Stimulated activated CD4-positive, alpha-beta T cell treated with anti-CD3 and anti-CD28 coated beads, Interleukin-15, amount 100 ng/mL, for 1 hour (primary cell): ENCODE measurements at regions not wholly inside any gene's neighbourhood (a gene's known extent, or its start where the extent isn't known, plus 50 kb on each side); places are given as distances from the start of the nearest gene placed in this dataset.
A peak's percentile ranks its signal among the peaks of the same experiment; 100 is the strongest.

ENCODE experiments used
- DNase-seq, 2 donors: peaks; one replicate each; pipeline ENCODE4 v3.0.0-alpha.2; 2020; ENCODE audit warnings: low read depth in 1 of 2, low spot score in 1 of 2

- no peak for DNase-seq
Measured at GRCh38 chr6:56864171-56864616, 90.7 kb upstream of the BEND6 start.

DNA sequence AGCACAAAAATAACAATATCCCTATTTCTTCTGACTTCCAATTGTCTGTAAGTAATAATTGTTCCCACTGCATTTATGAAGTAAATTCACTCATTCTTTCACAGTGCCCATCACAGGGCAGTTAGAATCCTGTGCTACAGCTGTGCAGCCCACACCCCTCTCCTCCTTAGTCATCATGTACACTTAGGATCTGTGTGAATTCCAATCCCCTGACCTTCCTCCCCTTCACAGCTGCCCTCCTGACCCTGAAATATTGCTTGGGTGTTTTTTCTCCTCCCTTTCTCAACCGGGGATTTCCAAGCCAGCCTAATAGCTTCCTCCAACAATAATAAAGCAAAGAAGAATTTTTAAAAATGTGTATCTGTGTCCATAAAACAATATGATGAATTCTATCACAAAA lies 91.5 kb upstream of the BEND6 start:
- DNase-seq = no peak

DNA sequence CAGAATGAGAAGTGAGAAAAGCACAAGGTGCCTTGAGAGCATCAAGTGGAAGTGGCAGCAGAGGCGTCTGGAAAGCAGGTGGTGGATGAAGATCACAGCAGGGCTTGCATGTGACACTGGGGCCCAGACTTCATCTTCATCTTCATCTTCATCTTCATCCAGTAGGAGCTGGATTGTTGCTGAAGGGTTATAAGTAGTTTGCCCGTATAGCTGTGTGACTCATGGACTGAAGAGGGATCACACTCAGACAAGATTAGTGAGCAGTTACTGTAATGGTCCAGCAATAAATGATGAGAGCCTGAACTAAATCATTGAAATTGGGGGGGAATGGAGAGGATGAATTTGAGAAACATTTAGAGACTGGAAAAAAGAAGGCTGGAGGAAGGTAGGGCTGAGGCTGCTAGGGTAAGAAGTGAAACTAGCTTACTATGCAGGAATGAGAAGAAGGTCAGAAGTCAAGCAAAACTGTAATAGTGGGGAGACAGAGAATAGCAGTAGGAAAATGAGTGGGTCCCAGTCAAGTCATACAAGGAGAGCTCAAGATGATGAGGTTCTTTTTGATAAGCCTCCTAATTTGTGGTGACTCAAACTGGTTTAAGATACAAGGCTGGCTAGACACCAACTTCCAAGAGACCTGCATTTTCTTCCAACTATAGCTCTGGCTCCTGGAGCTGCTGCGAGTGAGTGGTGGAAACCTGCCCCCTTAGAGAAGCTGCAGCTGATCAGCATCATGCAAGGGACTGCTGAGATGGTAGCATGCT lies 92.3 kb upstream of the BEND6 start:
- no peak for DNase-seq

- no peak for DNase-seq
Measured at GRCh38 chr6:56860475-56860874, 94.4 kb upstream of the BEND6 start.

DNA sequence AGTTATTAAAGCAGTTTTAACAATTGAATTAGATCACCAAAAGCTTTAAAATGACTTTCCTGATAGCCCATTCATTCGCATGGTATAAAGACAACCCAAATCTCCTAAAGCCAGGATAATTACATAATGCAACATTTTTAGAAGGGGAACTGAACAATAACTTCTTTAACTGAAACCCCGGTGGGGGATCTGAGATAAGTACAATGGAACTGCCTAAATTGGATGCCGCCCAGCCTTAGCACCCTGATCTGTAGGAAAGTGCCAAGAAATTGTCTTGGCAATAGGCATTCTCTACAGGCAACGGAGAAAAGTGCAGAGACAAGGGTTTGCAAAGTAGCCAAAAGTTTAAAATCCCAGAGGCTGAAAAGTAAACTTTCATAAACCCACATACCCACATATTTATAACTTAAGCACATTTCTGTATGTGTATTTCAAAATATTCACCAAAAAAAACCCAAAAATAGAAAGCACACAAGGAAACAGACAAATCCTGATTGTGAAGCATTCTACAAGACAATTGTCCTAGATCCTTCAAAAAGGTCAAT lies 98.8 kb upstream of the BEND6 start:
- DNase-seq = no peak

DNA sequence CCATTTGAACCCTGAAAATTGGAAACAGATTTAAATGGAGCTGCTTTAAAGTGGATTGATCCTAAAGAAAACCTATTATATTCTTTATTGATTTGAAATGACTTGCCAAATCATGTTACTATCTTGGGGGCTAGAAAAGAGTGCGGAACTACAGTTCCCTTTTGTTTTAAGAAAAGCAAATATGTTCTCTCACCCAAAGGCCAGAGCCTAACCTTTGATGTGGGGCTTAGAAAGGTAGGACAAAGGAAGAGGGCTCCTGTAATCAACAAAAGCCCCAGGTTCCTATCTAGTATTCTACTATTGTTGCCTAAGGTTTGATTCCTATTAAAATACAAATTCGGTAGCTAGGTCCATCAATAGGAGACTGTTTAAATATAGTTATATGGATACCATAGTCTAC lies 100.8 kb upstream of the BEND6 start:
- DNase-seq = no peak

DNA sequence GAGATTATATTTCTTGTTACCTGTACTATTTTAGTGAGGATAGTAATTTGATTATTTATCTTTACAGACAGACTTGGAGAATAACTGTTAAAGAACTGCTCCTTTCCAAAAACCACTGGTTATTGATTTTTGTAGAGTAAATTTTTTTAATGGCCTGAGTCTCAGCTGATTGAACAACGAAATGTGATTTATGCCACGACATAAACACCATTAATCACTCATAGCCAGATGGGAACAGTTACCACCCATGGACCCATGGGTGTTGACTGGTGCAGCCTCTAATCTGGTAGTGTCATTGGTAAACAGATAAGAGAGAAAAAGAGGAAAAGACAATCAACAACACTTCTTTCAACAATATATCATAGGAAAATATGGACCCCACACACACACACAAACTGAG lies 101.4 kb upstream of the BEND6 start:
- no peak for DNase-seq

DNA sequence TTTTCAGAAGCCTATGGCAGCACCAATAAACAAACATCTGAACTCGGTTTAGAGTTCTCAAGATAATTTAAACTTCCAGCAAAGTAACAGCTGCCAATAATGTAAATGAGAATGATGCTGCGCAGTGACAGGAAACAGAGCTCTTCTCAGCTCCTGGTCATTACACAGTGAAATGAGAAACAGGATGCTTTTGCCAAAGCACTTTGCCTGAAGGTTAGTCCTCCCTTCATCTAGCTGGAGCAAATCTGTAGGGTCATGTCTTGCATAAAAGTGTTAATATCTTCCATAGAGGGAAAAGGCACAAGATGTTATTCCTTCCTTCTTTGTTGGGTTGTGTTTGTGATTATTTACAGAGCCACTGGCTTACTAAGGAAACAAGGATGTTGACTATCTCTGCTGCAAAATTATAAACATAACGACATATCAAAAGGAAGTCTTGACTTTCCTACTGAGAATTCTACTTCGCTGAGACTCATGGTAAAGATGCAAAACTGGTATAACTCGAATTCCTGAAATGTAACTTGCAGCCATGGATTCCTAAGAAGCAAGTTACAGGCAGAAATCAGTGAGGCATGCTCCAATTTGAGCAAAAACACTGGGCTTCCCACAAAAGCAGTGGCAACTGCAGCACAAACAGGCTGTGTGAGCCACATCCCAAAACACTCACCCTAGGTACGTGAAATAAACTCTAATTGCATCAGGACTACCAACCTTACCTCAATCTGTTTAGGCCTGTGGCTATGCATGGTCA lies 102.5 kb upstream of the BEND6 start:
- no peak for DNase-seq

GRCh38 chr6:56851541-56852259 lies 103.2 kb upstream of the BEND6 start:
- DNase-seq = no peak

GRCh38 chr6:56851074-56851473 lies 103.8 kb upstream of the BEND6 start:
- no peak for DNase-seq

- DNase-seq = no peak
Measured at GRCh38 chr6:56850626-56851025, 104.3 kb upstream of the BEND6 start.

DNA sequence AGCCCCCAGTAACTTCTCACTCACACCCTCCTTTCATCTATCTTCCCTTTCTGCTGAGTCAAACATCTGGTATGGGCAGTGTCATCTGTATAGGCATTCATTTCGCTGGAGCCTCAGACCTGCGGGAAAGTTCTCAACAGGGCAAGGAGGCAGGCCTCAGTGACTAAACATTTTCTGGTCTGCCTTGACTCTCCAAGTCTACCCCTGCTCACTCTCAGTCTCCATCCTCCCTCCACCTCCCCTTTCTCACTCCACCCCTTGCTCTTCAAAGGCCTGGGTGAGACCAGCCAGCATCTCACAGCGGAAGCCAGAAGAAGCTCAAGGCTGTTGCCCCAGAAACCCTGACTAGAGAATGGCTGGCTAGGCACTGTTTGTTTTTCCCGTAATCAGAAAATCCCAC lies 105.0 kb upstream of the BEND6 start:
- DNase-seq = no peak

DNA sequence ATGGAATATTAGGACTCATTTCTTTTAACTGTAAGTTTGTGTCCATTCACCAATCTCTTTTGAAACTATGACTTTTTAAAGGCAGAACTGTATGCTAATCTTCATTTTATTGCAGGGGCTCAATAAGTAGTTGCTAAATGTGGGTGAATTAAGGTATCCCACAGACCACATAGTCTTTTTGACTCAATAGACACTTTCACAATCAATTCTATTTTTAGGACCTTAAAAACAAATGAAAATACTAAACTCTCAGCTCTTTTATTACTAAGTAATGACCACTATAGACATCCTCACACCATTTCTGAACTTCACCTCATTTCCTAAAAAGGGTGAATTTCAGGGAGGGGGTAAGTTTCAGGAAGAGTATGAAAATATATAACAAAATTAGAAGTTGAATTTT lies 106.8 kb upstream of the BEND6 start:
- no peak for DNase-seq

GRCh38 chr6:56845032-56845431 lies 109.9 kb upstream of the BEND6 start:
- no peak for DNase-seq

GRCh38 chr6:56843476-56844349 lies 111.2 kb upstream of the BEND6 start:
- DNase-seq = peak; percentile 25 to 42

- DNase-seq = no peak
Measured at GRCh38 chr6:56842686-56843475, 112.0 kb upstream of the BEND6 start.

DNA sequence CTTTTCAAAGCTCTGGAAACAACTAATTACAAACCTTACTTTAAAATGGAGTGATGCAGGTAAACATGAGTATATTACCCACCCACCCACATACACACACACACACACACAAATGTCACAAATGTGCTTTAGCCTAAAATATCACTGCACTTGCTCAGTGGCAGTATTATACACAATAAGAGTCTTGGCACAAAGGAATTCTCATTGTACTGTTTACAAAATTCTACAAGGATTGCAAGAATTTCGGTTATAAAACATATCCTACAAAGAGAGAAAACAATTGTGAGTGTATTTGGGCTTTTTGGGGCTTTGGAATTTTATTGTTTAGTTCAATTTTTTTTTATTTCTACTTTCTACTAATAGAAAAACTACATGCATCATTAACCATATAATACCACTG lies 113.2 kb upstream of the BEND6 start:
- no peak for DNase-seq

DNA sequence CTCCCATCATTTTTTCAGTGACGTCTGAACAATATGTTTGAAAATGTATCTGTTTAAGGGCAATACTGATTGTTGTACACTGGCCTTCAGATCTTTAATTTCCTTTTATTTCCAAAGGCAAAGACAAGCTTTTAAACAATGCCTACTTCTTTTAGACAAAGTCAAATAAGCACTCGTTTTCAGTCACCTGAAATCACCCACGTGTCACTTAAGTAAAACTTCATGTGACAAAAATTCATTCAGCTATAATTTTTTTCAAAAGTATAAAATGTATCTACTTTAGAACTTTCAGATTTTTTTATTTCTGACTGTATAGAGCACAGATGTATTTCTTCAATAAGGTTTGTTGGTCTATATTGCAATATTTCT lies 113.5 kb upstream of the BEND6 start:
- no peak for DNase-seq

DNA sequence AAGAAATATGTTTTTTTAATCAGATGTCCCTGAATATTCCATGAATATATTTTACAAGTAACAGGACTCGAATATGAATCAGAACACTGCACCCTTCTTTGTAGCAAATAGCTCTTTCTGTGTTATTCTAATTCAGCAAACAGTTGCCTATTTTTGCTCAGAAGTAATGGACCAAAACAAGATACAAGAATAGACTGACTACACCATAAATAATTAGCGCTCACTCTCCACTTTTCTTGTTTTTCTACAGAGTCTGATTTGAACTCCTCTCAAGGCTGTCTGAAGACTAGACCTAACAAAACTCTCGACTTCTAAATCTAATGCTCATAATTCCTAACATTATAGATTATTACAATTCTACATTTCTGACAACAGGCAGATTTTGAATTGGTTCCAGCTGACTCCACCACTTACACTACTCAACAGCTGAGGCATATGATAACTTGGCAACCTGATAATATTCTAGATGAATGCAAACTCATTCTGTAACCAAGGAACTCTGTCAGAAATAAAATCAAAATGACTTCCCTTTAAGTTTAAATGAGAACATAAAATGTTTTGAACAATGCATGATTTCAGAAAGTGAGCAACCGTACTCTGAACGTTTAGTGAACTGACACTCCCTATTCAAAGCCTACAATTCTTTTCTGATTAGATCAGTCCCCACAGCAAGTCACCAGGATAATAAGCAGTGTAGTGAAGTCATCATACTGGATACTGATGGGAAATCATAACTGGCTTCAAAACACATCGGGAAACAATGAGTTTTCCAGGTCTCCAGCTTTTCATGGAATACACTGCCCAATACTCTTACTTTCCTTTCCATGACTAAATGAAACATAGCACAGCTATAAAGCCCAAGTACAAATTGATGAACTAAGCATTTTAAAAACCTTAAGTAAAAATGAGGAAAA lies 114.2 kb upstream of the BEND6 start:
- DNase-seq = no peak
